GM23338 (cell line): ENCODE measurements at regions not wholly inside any gene's neighbourhood (a gene's known extent, or its start where the extent isn't known, plus 50 kb on each side); places are given as distances from the start of the nearest gene placed in this dataset.
"Not testable (repeated sequence)": the region's sequence is repeated elsewhere in the genome, so short reads cannot be mapped to it uniquely, and the experiment has no call there.

ENCODE experiments used
- EZH2 ChIP-seq: fragments of 200-600 bp; sonication (generic); IDR thresholded peaks from one replicate; pipeline ENCODE4 v1.8.0; 2017; ENCODE audit warnings: antibody characterized with exemption, mild to moderate bottlenecking, low read depth; ENCODE audit not compliant: unreplicated experiment
- STAT1 ChIP-seq: IDR thresholded peaks from one replicate; pipeline ENCODE4 v1.6.1; 2016; ENCODE audit warnings: antibody characterized with exemption; ENCODE audit not compliant: unreplicated experiment
- TF ChIP-seq, protein P1 (sequence below), 2 experiments: fragments of 200-600 bp in 1 of 2; sonication (generic) in 1 of 2; conservative IDR thresholded peaks; 2 replicates each; pipeline versions ENCODE4 v1.5.1 to v1.6.1; 2016 to 2017; ENCODE audit warnings: antibody characterized with exemption in 2 of 2, low read depth in 2 of 2, mild to moderate bottlenecking in 2 of 2, moderate library complexity in 1 of 2
- TF ChIP-seq, protein P2 (sequence below): IDR thresholded peaks from 2 replicates; pipeline ENCODE4 v1.6.1; 2016; ENCODE audit warnings: antibody characterized with exemption
- TF ChIP-seq, protein P3 (sequence below): IDR thresholded peaks from one replicate; pipeline ENCODE4 v1.6.1; 2018; ENCODE audit warnings: antibody characterized with exemption; ENCODE audit not compliant: unreplicated experiment

DNA sequence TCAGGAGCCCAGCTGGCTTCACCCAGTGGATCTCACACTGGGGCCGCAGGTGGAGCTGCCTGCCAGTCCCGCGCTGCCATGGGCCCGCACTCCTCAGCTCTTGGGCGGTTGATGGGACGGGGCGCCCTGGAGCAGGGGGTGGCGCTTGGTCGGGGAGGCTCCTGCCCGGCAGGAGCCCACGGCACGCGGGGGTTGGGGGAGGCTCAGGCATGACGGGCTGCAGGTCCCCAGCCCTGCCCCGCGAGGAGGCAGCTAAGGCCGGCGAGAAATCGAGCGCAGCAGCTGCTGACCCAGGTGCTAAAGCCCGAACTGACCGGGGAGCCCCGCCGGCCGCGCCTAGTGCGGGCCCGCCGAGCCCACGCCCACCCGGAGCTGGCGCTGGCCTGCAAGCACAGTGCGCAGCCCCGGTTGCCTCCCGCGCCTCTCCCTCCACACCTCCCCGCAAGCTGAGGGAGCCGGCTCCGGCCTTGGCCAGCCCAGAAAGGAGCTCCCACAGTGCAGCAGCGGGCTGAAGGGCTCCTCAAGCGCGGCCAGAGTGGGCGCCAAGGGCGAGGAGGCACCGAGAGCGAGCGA, 109.7 kb upstream of the SLC39A10 start:
- TF ChIP-seq, protein P1, sequence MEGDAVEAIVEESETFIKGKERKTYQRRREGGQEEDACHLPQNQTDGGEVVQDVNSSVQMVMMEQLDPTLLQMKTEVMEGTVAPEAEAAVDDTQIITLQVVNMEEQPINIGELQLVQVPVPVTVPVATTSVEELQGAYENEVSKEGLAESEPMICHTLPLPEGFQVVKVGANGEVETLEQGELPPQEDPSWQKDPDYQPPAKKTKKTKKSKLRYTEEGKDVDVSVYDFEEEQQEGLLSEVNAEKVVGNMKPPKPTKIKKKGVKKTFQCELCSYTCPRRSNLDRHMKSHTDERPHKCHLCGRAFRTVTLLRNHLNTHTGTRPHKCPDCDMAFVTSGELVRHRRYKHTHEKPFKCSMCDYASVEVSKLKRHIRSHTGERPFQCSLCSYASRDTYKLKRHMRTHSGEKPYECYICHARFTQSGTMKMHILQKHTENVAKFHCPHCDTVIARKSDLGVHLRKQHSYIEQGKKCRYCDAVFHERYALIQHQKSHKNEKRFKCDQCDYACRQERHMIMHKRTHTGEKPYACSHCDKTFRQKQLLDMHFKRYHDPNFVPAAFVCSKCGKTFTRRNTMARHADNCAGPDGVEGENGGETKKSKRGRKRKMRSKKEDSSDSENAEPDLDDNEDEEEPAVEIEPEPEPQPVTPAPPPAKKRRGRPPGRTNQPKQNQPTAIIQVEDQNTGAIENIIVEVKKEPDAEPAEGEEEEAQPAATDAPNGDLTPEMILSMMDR (conservative IDR thresholded peaks at IDR 0.05; ENCODE audit: low read depth in 2 of 2), result not testable (repeated sequence)
- TF ChIP-seq, protein P2, sequence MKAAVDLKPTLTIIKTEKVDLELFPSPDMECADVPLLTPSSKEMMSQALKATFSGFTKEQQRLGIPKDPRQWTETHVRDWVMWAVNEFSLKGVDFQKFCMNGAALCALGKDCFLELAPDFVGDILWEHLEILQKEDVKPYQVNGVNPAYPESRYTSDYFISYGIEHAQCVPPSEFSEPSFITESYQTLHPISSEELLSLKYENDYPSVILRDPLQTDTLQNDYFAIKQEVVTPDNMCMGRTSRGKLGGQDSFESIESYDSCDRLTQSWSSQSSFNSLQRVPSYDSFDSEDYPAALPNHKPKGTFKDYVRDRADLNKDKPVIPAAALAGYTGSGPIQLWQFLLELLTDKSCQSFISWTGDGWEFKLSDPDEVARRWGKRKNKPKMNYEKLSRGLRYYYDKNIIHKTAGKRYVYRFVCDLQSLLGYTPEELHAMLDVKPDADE, result not testable (repeated sequence)
- TF ChIP-seq EZH2, STAT1: not testable (repeated sequence)
- TF ChIP-seq, protein P3, sequence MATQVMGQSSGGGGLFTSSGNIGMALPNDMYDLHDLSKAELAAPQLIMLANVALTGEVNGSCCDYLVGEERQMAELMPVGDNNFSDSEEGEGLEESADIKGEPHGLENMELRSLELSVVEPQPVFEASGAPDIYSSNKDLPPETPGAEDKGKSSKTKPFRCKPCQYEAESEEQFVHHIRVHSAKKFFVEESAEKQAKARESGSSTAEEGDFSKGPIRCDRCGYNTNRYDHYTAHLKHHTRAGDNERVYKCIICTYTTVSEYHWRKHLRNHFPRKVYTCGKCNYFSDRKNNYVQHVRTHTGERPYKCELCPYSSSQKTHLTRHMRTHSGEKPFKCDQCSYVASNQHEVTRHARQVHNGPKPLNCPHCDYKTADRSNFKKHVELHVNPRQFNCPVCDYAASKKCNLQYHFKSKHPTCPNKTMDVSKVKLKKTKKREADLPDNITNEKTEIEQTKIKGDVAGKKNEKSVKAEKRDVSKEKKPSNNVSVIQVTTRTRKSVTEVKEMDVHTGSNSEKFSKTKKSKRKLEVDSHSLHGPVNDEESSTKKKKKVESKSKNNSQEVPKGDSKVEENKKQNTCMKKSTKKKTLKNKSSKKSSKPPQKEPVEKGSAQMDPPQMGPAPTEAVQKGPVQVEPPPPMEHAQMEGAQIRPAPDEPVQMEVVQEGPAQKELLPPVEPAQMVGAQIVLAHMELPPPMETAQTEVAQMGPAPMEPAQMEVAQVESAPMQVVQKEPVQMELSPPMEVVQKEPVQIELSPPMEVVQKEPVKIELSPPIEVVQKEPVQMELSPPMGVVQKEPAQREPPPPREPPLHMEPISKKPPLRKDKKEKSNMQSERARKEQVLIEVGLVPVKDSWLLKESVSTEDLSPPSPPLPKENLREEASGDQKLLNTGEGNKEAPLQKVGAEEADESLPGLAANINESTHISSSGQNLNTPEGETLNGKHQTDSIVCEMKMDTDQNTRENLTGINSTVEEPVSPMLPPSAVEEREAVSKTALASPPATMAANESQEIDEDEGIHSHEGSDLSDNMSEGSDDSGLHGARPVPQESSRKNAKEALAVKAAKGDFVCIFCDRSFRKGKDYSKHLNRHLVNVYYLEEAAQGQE, result not testable (repeated sequence)
